Astrocyte (in vitro differentiated cells and primary cell): ENCODE measurements at regions not wholly inside any gene's neighbourhood (a gene's known extent, or its start where the extent isn't known, plus 50 kb on each side); places are given as distances from the start of the nearest gene placed in this dataset.
A peak's percentile ranks its signal among the peaks of the same experiment; 100 is the strongest.

Experiments
- DNase-seq: peaks from one replicate; pipeline ENCODE4 v3.0.0-alpha.2; 2010; ENCODE audit warnings: low read depth
- FAIRE-seq: peaks from 2 replicates; lab custom pipeline; 2011; peaks lifted over from hg19 to GRCh38; lab: Jason Lieb, UNC
- H2AFZ ChIP-seq: 2 replicates; pipeline ENCODE4 v1.6.0; 2012; ENCODE audit warnings: low read depth, low read length, inconsistent platforms
- H3K27ac ChIP-seq: 2 replicates; pipeline ENCODE4 v1.5.1; 2011; ENCODE audit warnings: low read depth, low read length, inconsistent platforms
- H3K27me3 ChIP-seq: 2 replicates; pipeline ENCODE4 v1.6.0; 2011; ENCODE audit warnings: low read length, inconsistent platforms; ENCODE audit not compliant: insufficient read depth
- H3K36me3 ChIP-seq: 2 replicates; pipeline ENCODE4 v1.5.1; 2011; ENCODE audit warnings: low read length, inconsistent platforms; ENCODE audit not compliant: insufficient read depth
- H3K4me1 ChIP-seq: 2 replicates; pipeline ENCODE4 v1.5.1; 2011; ENCODE audit warnings: low read length, inconsistent platforms; ENCODE audit not compliant: insufficient read depth
- H3K4me2 ChIP-seq: 2 replicates; pipeline ENCODE4 v1.6.0; 2012; ENCODE audit warnings: low read length, inconsistent platforms
- H3K4me3 ChIP-seq: 2 replicates; pipeline ENCODE4 v1.5.1; 2011; ENCODE audit warnings: low read depth, mild to moderate bottlenecking, low read length, inconsistent platforms; ENCODE audit not compliant: insufficient read depth
- H3K79me2 ChIP-seq: 2 replicates; pipeline ENCODE4 v1.6.0; 2012; ENCODE audit warnings: mild to moderate bottlenecking, low read length, inconsistent platforms; ENCODE audit not compliant: insufficient read depth
- H3K9ac ChIP-seq: 2 replicates; pipeline ENCODE4 v1.6.0; 2012; ENCODE audit warnings: mild to moderate bottlenecking, low read length, inconsistent platforms
- H3K9me3 ChIP-seq: 2 replicates; pipeline ENCODE4 v1.5.1; 2012; ENCODE audit warnings: low read depth, mild to moderate bottlenecking, low read length, inconsistent platforms; ENCODE audit not compliant: insufficient read depth
- H4K20me1 ChIP-seq: 2 replicates; pipeline ENCODE4 v1.6.0; 2012; ENCODE audit warnings: low read length, inconsistent platforms; ENCODE audit not compliant: insufficient read depth
- H3K27ac Mint-ChIP-seq: one replicate; pipeline ENCODE4 v1.8.0; 2021; ENCODE audit warnings: mild to moderate bottlenecking, mixed read lengths; ENCODE audit not compliant: unreplicated experiment
- H3K27me3 Mint-ChIP-seq: one replicate; pipeline ENCODE4 v1.8.0; 2021; ENCODE audit warnings: low read depth, mixed read lengths; ENCODE audit not compliant: unreplicated experiment
- H3K36me3 Mint-ChIP-seq: one replicate; pipeline ENCODE4 v1.8.0; 2021; ENCODE audit warnings: low read depth, mixed read lengths; ENCODE audit not compliant: unreplicated experiment
- H3K4me1 Mint-ChIP-seq: one replicate; pipeline ENCODE4 v1.8.0; 2021; ENCODE audit warnings: low read depth, mixed read lengths; ENCODE audit not compliant: unreplicated experiment
- H3K4me3 Mint-ChIP-seq: one replicate; pipeline ENCODE4 v1.8.0; 2021; ENCODE audit warnings: mild to moderate bottlenecking, moderate library complexity, mixed read lengths; ENCODE audit not compliant: unreplicated experiment
- H3K9me3 Mint-ChIP-seq: one replicate; pipeline ENCODE4 v1.8.0; 2021; ENCODE audit warnings: mild to moderate bottlenecking, mixed read lengths; ENCODE audit not compliant: unreplicated experiment
- CTCF ChIP-seq: IDR thresholded peaks from 2 replicates; pipeline ENCODE4 v1.5.1; 2011; ENCODE audit warnings: low read depth, mild to moderate bottlenecking, inconsistent platforms, low read length, moderate library complexity; ENCODE audit not compliant: insufficient read depth
- EZH2 ChIP-seq: IDR thresholded peaks from 2 replicates; pipeline ENCODE4 v1.6.1; 2012; ENCODE audit warnings: mild to moderate bottlenecking, low read length, inconsistent platforms; ENCODE audit not compliant: insufficient read depth

DNA sequence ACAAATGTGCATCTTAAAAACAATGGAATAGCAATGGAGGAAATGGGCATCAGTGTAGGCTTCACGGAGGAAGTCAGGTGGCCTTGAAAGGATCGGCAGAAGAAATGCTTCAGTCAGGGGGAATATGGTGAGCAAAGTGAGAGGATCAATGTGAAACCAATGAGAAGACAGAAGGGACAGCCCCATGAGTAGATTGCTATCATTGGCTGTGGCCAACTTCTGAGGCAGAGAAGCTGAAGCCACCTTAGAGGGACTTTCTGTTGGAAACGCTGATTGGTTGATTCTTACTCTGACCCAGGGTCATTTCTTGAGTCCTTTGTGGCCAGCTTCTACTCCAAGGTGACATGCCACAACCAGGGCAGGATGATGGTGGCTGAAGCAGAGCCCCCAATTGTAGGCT is 130.7 kb upstream of the ZNF648 start:
- Histone ChIP-seq H3K4me3 (no peak overlapping the region), H3K4me2 (no peak overlapping the region), H3K27ac (no peak overlapping the region), H2AFZ (no peak overlapping the region), H3K36me3 (no peaks in the 10 kb centered on the region), H3K79me2 (no peaks in the 10 kb centered on the region), H3K27me3 (peaks cover 4% of the 10 kb centered on the region), H4K20me1 (no peaks in the 10 kb centered on the region), H3K4me1 (no peaks in the 10 kb centered on the region), H3K9ac (no peak overlapping the region), H3K9me3 (no peaks in the 10 kb centered on the region)
- Mint-ChIP-seq H3K27ac (no peak overlapping the region), H3K27me3 (peaks cover 12% of the 10 kb centered on the region), H3K4me3 (no peak overlapping the region), H3K4me1 (peaks cover 1% of the 10 kb centered on the region), H3K36me3 (peaks cover 2% of the 10 kb centered on the region), H3K9me3 (no peaks in the 10 kb centered on the region)
- TF ChIP-seq EZH2, result no peak
- no peak for TF ChIP-seq CTCF
- DNase-seq, result no peak
- no peak for FAIRE-seq

GRCh38 chr1:182191381-182192115 is 130.0 kb upstream of the ZNF648 start:
- DNase-seq (no peak), FAIRE-seq (no peak)
- no peak overlapping the region for H3K27ac ChIP-seq
- H2AFZ ChIP-seq, result no peak overlapping the region
- Mint-ChIP-seq H3K4me1 (peaks cover 8% of the 10 kb centered on the region), H3K36me3 (peaks cover 2% of the 10 kb centered on the region), H3K27me3 (peaks cover 12% of the 10 kb centered on the region), H3K27ac (no peak overlapping the region), H3K9me3 (no peaks in the 10 kb centered on the region), H3K4me3 (no peak overlapping the region)
- H3K9me3 ChIP-seq, result no peaks in the 10 kb centered on the region
- no peak overlapping the region for H3K9ac ChIP-seq
- no peak overlapping the region for H3K4me2 ChIP-seq
- TF ChIP-seq EZH2 (no peak), CTCF (no peak)
- no peaks in the 10 kb centered on the region for H3K79me2 ChIP-seq
- peaks cover 4% of the 10 kb centered on the region for H3K27me3 ChIP-seq
- H3K36me3 ChIP-seq, result no peaks in the 10 kb centered on the region
- no peaks in the 10 kb centered on the region for H4K20me1 ChIP-seq
- H3K4me1 ChIP-seq, result peaks cover 4% of the 10 kb centered on the region
- no peak overlapping the region for H3K4me3 ChIP-seq

DNA sequence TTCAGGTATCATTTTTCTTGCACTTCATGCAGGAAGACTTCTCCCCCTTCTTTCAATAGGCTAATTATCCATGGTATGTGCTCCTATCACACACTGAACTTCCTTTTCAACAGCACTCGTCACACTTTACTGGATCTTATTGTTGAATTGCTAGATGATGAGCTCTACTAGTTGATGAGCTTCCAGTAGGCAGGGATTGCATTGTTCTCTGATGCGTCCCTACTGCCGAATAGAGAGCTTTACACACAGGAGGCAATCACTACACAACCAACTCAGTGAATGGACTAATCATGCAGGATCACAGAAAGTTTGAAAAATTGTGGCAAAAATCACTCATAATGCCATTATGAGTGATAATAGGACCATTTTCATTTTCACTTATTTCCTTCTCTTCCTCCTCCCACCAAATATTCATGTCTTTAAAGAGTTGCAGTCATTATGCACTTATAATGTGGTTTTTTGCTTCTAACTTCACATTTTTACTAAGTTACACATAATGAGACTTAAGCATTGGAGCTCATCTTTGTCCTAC is 128.1 kb upstream of the ZNF648 start:
- Histone ChIP-seq H3K79me2 (no peaks in the 10 kb centered on the region), H3K27ac (no peak overlapping the region), H2AFZ (no peak overlapping the region), H3K4me1 (peaks cover 12% of the 10 kb centered on the region), H3K9me3 (no peaks in the 10 kb centered on the region), H3K36me3 (no peaks in the 10 kb centered on the region), H3K9ac (no peak overlapping the region), H3K4me3 (no peak overlapping the region), H4K20me1 (no peaks in the 10 kb centered on the region), H3K27me3 (peaks cover 4% of the 10 kb centered on the region), H3K4me2 (no peak overlapping the region)
- TF ChIP-seq EZH2, result no peak
- TF ChIP-seq CTCF, result no peak
- H3K27me3 Mint-ChIP-seq, result peaks cover 6% of the 10 kb centered on the region
- no peaks in the 10 kb centered on the region for H3K36me3 Mint-ChIP-seq
- H3K9me3 Mint-ChIP-seq, result no peaks in the 10 kb centered on the region
- FAIRE-seq (no peak), DNase-seq (peak; percentile 70)
- no peak overlapping the region for H3K27ac Mint-ChIP-seq
- no peak overlapping the region for H3K4me3 Mint-ChIP-seq
- H3K4me1 Mint-ChIP-seq, result peaks cover 17% of the 10 kb centered on the region
